MM.1S (cell line): ENCODE measurements at regions not wholly inside any gene's neighbourhood (a gene's known extent, or its start where the extent isn't known, plus 50 kb on each side); places are given as distances from the start of the nearest gene placed in this dataset.
"Not testable (repeated sequence)": the region's sequence is repeated elsewhere in the genome, so short reads cannot be mapped to it uniquely, and the experiment has no call there.

ENCODE experiments used
- CTCF ChIP-seq: fragments of 300-600 bp; sonication (generic); IDR thresholded peaks from 2 replicates; pipeline ENCODE4 v1.5.1; 2016; ENCODE audit warnings: antibody characterized with exemption, low read length, mixed read lengths
- EZH2 ChIP-seq: fragments of 300-600 bp; sonication (generic); optimal IDR thresholded peaks from 2 replicates; pipeline ENCODE3; 2017; ENCODE audit warnings: low read depth, mild to moderate bottlenecking, antibody characterized with exemption, low read length, mixed read lengths
- EZH2phosphoT487 ChIP-seq: fragments of 300-600 bp; sonication (generic); IDR thresholded peaks from 2 replicates; pipeline ENCODE4 v1.6.1; 2018; ENCODE audit warnings: antibody characterized with exemption, low read length

GRCh38 chr7:76806460-76806859 is 179.4 kb upstream of the POMZP3 start:
- not testable (repeated sequence) for TF ChIP-seq EZH2phosphoT487, CTCF, EZH2
